ENCODE measurements at regions not wholly inside any gene's neighbourhood (a gene's known extent, or its start where the extent isn't known, plus 50 kb on each side); places are given as distances from the start of the nearest gene placed in this dataset.

DNA sequence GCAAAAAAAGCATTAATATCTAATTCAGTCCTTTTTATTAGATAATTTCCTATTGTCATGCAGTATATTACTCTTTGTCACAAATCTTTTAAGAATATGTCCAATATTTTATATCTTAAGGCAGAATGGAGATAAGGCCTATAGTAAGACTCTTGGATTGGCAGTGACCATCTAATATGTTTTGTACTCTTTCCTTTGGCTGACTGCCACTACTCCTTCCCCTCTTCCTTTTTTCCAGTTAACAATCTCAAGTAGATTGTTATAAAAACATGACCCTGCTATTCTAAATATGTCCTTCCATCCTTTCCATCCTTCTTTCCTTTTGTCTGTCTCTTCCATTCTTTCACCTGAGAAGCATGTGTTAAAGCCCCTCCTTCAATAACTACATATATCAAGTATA, 92.8 kb upstream of the TMEM168 start (continued):
- no peak for TF ChIP-seq RXRA (IDR thresholded peaks at IDR 0.05; ENCODE audit: insufficient read depth, low read depth, low read length)
- no peak for TF ChIP-seq SIX5 (IDR thresholded peaks at IDR 0.05; ENCODE audit: low read depth, low read length)
- TF ChIP-seq TBP (IDR thresholded peaks at IDR 0.05; ENCODE audit: low read depth, low read length): no peak
